ENCODE measurements at regions not wholly inside any gene's neighbourhood (a gene's known extent, or its start where the extent isn't known, plus 50 kb on each side); places are given as distances from the start of the nearest gene placed in this dataset.
"Not testable (repeated sequence)": the region's sequence is repeated elsewhere in the genome, so short reads cannot be mapped to it uniquely, and the experiment has no call there.

DNA sequence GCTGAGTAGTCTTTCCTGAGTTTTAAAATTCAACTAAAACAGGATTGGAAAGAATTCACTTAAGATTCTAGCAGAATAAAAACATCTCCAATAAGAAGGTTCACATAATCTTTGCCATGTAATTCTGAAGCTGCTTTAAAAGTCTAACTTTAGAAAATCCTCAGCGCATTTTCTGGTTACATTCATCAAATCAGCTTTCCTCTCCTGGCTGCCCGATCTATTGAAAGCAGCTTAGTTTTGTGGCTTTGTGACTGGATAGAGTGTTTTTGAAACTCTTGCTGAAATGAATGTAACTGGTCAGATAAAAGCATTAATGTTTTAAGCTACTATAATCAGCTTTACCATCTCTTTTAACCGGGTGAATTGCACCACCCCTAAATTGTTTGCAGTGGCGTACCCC, 66.8 kb downstream of the DOP1B start:
- Histone ChIP-seq H3K27me3 (no peaks in the 10 kb centered on the region), H3K27ac (no peak overlapping the region), H3K36me3 (peaks cover 0 to 83% (median 5%) of the 10 kb centered on the region in 3 donors), H3K4me3 (no peak overlapping the region), H3K4me1 (no peaks in the 10 kb centered on the region), H3K9me3 (no peaks in the 10 kb centered on the region)
- 80 to 82% methylated on average over 4 of the region's 4 CpGs for WGBS, 2 donors
- TF ChIP-seq, protein P1, sequence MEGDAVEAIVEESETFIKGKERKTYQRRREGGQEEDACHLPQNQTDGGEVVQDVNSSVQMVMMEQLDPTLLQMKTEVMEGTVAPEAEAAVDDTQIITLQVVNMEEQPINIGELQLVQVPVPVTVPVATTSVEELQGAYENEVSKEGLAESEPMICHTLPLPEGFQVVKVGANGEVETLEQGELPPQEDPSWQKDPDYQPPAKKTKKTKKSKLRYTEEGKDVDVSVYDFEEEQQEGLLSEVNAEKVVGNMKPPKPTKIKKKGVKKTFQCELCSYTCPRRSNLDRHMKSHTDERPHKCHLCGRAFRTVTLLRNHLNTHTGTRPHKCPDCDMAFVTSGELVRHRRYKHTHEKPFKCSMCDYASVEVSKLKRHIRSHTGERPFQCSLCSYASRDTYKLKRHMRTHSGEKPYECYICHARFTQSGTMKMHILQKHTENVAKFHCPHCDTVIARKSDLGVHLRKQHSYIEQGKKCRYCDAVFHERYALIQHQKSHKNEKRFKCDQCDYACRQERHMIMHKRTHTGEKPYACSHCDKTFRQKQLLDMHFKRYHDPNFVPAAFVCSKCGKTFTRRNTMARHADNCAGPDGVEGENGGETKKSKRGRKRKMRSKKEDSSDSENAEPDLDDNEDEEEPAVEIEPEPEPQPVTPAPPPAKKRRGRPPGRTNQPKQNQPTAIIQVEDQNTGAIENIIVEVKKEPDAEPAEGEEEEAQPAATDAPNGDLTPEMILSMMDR (IDR thresholded peaks at IDR 0.05) = no peak
- TF ChIP-seq POLR2A (IDR thresholded peaks at IDR 0.05) (no peak), EP300 (IDR thresholded peaks at IDR 0.05) (no peak)
- no peak for DNase-seq (ENCODE audit: low spot score in 2 of 2)

DNA sequence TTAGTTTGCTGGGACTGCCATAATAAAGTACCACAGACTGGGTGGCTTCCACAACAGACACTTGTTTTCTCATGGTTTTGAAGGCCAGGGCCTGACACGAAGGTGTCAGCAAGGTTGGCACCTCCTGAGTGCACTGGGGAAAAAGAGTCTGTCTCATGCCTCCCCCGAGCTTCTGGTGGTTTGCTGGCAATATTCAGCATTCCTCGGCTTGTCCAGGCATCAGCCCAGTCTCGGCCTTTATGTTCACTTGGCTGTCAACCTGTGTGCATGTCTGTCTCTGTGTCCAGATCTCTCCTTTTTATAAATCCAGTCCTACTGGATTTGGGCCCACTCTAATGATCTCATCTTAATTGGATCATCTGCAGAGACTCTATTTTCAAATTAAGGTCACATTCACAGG, 72.6 kb downstream of the DOP1B start:
- no peaks in the 10 kb centered on the region for H3K9me3 ChIP-seq
- H3K4me3 ChIP-seq = no peak overlapping the region
- H3K27ac ChIP-seq = no peak overlapping the region
- no peaks in the 10 kb centered on the region for H3K4me1 ChIP-seq
- TF ChIP-seq, protein P1 (IDR thresholded peaks at IDR 0.05) = no peak
- TF ChIP-seq EP300 (IDR thresholded peaks at IDR 0.05) = no peak
- no peak for TF ChIP-seq POLR2A (IDR thresholded peaks at IDR 0.05)
- 78 to 82% methylated on average over 3 to 4 of the region's 4 CpGs for WGBS, 2 donors
- no peaks in the 10 kb centered on the region for H3K27me3 ChIP-seq
- no peak for DNase-seq (ENCODE audit: low spot score in 2 of 2)
- peaks cover 3 to 87% (median 12%) of the 10 kb centered on the region in 3 donors for H3K36me3 ChIP-seq

DNA sequence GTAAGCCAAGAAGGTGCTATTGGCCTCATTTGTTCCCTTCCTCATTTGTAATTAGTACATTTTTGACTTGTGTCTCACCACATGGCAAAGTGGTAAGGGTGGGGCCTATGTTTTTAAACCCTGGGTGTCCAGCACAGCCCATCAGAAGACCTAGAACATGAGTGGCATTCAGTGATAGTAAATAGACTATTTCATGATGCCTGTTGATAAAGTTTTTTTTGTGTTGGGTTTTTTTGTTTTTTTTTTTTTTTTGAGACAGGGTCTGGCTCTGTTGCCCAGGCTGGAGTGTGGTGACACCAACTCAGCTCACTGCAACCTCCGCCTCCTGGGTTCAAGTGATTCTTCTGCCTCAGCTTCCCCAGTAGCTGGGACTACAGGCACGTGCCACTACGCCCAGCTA, 74.8 kb downstream of the DOP1B start:
- not testable (repeated sequence) for H3K27me3 ChIP-seq; H3K4me1 ChIP-seq; H3K4me3 ChIP-seq; H3K9me3 ChIP-seq; H3K27ac ChIP-seq; DNase-seq (ENCODE audit: low spot score in 2 of 2)
- 97 to 98% methylated on average over 3 of the region's 3 CpGs for WGBS, 2 donors
- H3K36me3 ChIP-seq = peaks cover 3 to 69% (median 9%) of the 10 kb centered on the region in 3 donors

DNA sequence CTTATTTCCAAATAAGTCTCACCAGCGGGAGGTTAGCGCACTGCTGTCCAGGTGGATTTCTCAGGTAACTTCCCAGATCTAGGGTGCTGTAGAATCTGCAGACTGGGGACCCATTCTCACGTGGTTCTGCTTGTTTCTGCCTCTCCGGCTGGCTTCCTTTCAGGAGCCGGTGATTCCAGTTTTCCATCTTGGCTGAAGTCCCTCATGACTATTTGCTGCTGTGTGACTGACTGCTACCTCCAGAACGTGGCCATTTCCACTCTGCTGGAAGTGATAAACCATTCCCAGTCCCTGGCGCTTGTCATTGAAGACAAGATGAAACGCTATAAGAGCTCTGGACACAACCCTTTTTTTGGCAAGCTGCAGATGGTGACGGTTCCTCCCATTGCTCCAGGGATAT, 76.0 kb downstream of the DOP1B start:
- Histone ChIP-seq H3K36me3 (peaks cover 3 to 65% (median 9%) of the 10 kb centered on the region in 3 donors), H3K27ac (no peak overlapping the region), H3K9me3 (no peaks in the 10 kb centered on the region), H3K4me1 (no peaks in the 10 kb centered on the region), H3K4me3 (no peak overlapping the region), H3K27me3 (no peaks in the 10 kb centered on the region)
- TF ChIP-seq, protein P1 (IDR thresholded peaks at IDR 0.05) = no peak
- TF ChIP-seq EP300 (IDR thresholded peaks at IDR 0.05) = no peak
- TF ChIP-seq POLR2A (IDR thresholded peaks at IDR 0.05) = no peak
- no peak for DNase-seq (ENCODE audit: low spot score in 2 of 2)
- 84 to 93% methylated on average over 9 of the region's 9 CpGs for WGBS, 2 donors

DNA sequence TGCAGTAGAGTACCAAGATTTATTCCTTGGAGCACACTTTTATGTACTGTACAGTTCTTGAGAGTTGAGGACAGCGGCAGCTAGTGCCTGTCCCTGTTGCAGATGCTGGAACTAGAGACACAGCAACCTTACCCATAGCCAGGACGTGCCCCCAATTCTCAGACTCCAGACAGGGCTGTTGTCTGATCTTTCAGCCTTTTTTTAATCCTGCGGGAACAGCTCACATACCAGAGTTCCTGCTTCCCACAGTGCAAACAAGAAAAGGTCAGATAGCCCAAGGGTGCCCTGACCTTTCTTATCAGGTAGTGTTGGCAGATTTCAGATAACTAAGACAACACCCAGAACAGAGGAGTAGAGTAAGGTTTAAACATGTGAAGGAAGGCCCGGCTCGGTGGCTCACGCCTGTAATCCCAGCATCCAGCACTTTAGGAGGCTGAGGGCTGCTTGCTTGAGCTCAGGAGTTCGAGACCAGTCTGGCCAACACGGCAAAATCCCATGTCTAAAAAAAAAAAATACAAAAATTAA, 78.5 kb downstream of the DOP1B start:
- 83 to 88% methylated on average over 8 of the region's 8 CpGs for WGBS, 2 donors
- Histone ChIP-seq H3K4me1 (no peaks in the 10 kb centered on the region), H3K27ac (no peak overlapping the region), H3K9me3 (no peaks in the 10 kb centered on the region), H3K36me3 (peaks cover 3 to 65% (median 9%) of the 10 kb centered on the region in 3 donors), H3K4me3 (no peak overlapping the region), H3K27me3 (no peaks in the 10 kb centered on the region)
- DNase-seq (ENCODE audit: low spot score in 2 of 2) = no peak
- TF ChIP-seq, protein P1 (IDR thresholded peaks at IDR 0.05) = no peak
- no peak for TF ChIP-seq EP300 (IDR thresholded peaks at IDR 0.05)
- no peak for TF ChIP-seq POLR2A (IDR thresholded peaks at IDR 0.05)

All from tibial nerve (tissue), 4 donors.